Loucy (cell line): ENCODE measurements at regions not wholly inside any gene's neighbourhood (a gene's known extent, or its start where the extent isn't known, plus 50 kb on each side); places are given as distances from the start of the nearest gene placed in this dataset.

Experiments
- CTCF ChIP-seq: fragments of 200-600 bp; sonication (generic); conservative IDR thresholded peaks from 2 replicates; pipeline ENCODE4 v1.5.1; 2014; ENCODE audit warnings: mild to moderate bottlenecking, antibody characterized with exemption, low read length
- EZH2phosphoT487 ChIP-seq: fragments of 200-600 bp; IDR thresholded peaks from 2 replicates; pipeline ENCODE4 v1.6.1; 2018; ENCODE audit warnings: antibody characterized with exemption, mild to moderate bottlenecking, moderate library complexity, borderline replicate concordance

GRCh38 chrX:128961290-128961689 lies 562.0 kb downstream of the SMARCA1 start:
- TF ChIP-seq CTCF (no peak), EZH2phosphoT487 (no peak)
